Fibroblast of the conjunctiva (primary cell): ENCODE measurements at regions not wholly inside any gene's neighbourhood (a gene's known extent, or its start where the extent isn't known, plus 50 kb on each side); places are given as distances from the start of the nearest gene placed in this dataset.

Source experiments
- DNase-seq: peaks from one replicate; pipeline ENCODE4 v3.0.0-alpha.2; 2010; ENCODE audit warnings: low read depth

GRCh38 chr11:8826139-8826786, 84.7 kb upstream of the AKIP1 start:
- DNase-seq, result peak; percentile 24

DNA sequence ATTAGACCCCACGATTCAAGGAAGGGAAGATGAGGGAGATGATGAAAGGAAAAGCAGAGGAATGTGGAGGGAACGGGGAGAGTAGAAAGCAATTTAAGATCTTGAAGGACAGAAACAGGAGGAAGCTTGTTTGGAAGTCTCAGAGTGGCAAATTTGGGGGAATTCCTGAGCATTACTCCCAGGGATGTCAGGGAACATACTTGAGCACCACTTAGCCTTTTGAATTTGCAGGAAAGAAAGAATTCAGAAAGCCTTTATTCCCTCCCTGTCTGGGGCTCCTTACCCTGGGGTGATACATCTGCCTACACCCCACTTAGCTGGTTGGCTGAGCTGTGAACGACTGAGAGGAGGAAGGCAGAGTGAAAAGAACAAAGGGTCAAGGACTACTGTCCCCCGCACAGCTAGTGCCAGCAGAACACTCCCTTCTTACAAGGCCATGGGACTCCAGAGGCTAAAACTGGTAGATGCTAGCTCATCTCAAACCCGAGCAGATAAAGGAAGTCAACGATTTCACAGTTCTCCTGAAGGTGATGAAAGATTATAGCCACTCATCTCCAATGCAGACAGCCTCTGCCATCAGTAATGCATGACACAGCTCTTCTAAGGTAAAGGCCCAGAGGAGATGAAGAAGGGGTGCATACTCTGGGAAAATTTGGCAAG, 84.0 kb upstream of the AKIP1 start:
- DNase-seq, result no peak

- DNase-seq, result no peak
Observed at GRCh38 chr11:8828046-8828445, 82.9 kb upstream of the AKIP1 start.

GRCh38 chr11:8828580-8829361, 82.2 kb upstream of the AKIP1 start:
- no peak for DNase-seq

- no peak for DNase-seq
Observed at GRCh38 chr11:8829556-8829955, 81.4 kb upstream of the AKIP1 start.

DNA sequence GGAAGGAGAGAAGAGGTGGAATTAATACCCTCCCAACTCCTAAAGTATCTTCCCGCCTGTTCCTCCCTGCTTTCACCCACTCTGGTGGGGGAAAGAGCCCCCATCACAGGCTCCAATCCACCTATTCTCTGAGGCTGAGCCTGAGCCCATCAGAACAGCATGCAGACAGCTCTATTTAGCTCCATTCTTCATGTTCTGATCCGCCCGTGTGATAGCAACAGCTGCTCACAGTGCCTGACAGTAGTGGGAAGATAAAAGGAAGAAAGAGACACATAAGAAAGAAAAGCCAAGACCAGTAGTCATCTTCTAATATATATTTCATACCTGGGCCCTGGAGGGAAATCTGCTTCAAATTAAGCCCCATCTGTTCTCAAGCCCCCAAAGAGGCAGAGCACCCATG, 80.3 kb upstream of the AKIP1 start:
- no peak for DNase-seq

DNA sequence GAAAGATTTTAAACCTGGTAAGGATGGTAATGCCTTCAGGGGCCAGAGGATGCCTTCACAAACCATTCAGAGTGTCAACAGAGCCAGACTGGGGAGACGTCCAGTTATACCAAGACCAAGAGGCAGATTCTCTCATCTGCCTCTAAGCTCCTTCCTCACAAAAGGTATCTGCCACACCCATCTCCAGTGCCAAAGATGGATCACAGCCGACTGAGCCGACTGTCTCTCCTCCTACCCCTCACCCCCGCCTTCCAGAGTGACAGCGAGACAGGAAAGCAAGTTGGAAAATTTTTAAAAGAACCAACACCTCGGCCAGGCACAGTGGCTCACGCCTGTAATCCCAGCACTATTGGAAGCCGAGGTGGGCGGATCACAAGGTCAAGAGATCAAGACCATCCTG, 79.1 kb upstream of the AKIP1 start:
- no peak for DNase-seq

- DNase-seq, result peak; percentile 46
Observed at GRCh38 chr11:8832571-8833260, 78.3 kb upstream of the AKIP1 start.

- DNase-seq, result no peak
Observed at GRCh38 chr11:8833568-8834315, 77.2 kb upstream of the AKIP1 start.

- DNase-seq, result no peak
Observed at GRCh38 chr11:8834379-8834778, 76.6 kb upstream of the AKIP1 start.

GRCh38 chr11:8838248-8838647, 72.7 kb upstream of the AKIP1 start:
- peak; percentile 48 for DNase-seq

GRCh38 chr11:8839306-8839956, 71.6 kb upstream of the AKIP1 start:
- no peak for DNase-seq

DNA sequence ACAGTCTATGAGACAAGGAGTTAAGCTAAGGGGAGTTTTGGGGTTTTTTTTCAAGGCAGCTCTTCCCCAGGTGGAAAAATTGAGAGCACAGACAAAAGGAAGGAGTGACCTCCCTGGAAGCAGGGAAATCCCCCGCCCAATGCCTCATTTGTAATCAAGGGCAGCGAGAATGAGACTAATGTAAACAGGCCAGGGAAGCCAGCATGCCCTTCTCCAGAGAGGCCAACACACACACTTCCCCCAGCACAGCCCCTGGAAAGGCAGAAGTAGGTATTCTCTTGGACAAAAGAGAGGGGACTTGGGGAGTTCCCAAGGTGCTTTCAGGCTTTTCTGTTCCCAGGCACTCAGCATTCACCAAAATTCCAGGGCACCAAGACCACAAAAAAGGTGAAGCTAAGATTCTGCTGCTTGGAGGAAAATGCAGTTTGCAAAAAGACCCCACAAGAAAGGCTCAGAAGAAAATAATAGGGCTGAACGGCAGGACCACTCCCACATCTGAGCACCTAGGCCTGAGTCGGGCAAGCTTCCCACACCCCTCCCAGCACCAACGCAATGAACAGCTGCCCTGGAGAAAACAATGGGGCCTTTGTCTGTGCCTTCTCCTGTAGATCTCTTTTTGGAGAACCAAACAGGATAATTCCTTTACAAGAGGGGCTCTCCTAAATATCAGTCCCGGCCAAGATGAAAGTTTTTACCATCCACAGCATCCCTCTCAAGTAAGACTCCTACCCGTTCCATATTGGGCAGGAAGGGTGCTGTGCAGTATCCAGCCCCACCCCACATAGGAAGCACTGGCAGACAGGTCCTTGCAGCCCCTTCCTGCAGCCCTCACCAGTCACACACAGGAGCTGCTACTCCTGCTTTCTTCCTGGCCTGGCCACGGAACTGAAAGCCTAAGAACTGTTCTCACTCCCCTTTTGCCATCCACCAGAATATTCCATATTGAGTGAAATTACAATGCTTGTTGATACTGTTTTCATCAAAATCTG, 70.7 kb upstream of the AKIP1 start:
- DNase-seq, result no peak

DNA sequence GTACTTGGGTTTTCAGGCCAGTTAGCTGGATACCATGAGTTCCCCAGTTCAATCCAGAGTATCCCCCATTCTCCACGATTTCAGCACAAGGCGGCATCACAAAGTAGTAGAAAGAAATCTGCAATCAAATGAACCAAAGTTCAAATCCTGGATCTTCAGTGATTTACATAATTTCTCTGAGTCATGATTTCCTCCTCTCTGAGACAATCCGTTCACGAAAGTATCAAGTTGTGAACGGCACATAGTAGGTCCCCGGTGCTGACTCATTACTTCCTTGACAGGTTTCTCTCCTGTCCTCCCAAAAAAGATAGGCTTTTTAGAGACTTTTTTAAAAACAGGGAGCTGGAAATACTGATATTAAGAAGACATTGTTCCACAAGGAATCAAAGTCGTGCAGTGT, 69.1 kb upstream of the AKIP1 start:
- no peak for DNase-seq

GRCh38 chr11:8858808-8859207, 52.2 kb upstream of the AKIP1 start:
- DNase-seq, result no peak
